ENCODE measurements at regions not wholly inside any gene's neighbourhood (a gene's known extent, or its start where the extent isn't known, plus 50 kb on each side); places are given as distances from the start of the nearest gene placed in this dataset.

DNA sequence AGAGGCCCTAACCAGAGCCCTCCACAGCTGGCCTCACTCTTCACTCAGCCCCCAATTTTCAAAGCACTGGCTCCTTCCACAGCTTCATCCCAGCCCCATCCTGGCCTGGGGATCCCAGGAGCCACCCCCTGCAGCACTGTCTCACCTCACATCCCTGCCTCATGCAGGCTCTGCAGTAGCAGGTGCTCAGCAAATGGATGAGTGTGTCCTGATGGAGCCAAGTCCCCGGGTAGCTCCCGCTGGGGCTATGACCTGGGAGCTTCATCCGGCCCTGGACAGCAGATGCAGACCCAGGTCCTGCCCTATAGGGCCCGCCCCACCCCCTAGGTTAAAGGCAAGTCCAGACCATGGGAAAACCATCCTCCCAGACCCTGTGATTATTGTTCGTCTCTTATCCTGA lies 143.2 kb upstream of the ZNF507 start:
- TF ChIP-seq, protein P1, sequence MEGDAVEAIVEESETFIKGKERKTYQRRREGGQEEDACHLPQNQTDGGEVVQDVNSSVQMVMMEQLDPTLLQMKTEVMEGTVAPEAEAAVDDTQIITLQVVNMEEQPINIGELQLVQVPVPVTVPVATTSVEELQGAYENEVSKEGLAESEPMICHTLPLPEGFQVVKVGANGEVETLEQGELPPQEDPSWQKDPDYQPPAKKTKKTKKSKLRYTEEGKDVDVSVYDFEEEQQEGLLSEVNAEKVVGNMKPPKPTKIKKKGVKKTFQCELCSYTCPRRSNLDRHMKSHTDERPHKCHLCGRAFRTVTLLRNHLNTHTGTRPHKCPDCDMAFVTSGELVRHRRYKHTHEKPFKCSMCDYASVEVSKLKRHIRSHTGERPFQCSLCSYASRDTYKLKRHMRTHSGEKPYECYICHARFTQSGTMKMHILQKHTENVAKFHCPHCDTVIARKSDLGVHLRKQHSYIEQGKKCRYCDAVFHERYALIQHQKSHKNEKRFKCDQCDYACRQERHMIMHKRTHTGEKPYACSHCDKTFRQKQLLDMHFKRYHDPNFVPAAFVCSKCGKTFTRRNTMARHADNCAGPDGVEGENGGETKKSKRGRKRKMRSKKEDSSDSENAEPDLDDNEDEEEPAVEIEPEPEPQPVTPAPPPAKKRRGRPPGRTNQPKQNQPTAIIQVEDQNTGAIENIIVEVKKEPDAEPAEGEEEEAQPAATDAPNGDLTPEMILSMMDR (IDR thresholded peaks at IDR 0.05) = no peak
- TF ChIP-seq POLR2A (IDR thresholded peaks at IDR 0.05) (no peak), POLR2AphosphoS5 (IDR thresholded peaks at IDR 0.05) (no peak)
